ENCODE measurements at regions not wholly inside any gene's neighbourhood (a gene's known extent, or its start where the extent isn't known, plus 50 kb on each side); places are given as distances from the start of the nearest gene placed in this dataset.

DNA sequence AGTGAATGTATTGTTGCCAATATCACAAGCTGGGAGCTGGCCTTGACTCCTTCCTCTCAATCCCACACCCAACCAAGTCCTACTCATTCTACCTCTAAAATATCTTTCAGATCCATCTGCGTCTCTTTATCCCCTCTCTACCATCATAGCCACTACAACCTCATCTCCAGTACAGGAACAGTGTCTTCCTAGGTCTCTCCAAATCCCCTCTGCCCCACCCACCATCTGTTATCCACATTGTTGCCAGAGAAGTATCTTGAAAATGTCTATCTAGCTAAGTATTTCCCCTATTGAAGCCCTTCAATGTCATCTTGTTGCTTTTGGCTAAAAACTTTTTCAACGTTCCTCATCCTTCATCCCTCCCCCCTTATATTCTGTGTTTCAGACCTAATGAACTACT is 244.7 kb downstream of the C12orf75 start:
- Histone ChIP-seq H3K27me3 (ENCODE audit: control insufficient read depth in 2 of 2, insufficient read depth in 2 of 2, low read length in 2 of 2) (no peaks in the 10 kb centered on the region), H3K4me2 (replicated peaks; ENCODE audit: extremely low read depth, low read length, poor library complexity, severe bottlenecking) (no peak overlapping the region), H2AFZ (ENCODE audit: insufficient read depth, low read depth, low read length, poor library complexity, severe bottlenecking) (no peak overlapping the region), H3K4me1 (ENCODE audit: control insufficient read depth in 1 of 2, insufficient read depth in 2 of 2, low read length in 2 of 2) (no peaks in the 10 kb centered on the region), H3K27ac (ENCODE audit: low read depth in 1 of 2, low read length in 2 of 2) (no peak overlapping the region), H3K79me2 (ENCODE audit: insufficient read depth, low read length) (no peaks in the 10 kb centered on the region), H3K4me3 (replicated peaks in 1 of 3; ENCODE audit: low read depth in 2 of 3, low read length in 3 of 3) (no peak overlapping the region), H3K9me3 (replicated peaks in 1 of 2; ENCODE audit: control insufficient read depth in 1 of 2, insufficient read depth in 1 of 2, low read length in 2 of 2) (no peaks in the 10 kb centered on the region), H3K36me3 (replicated peaks in 1 of 2; ENCODE audit: control insufficient read depth in 1 of 2, insufficient read depth in 2 of 2, low read length in 2 of 2) (no peaks in the 10 kb centered on the region), H4K20me1 (ENCODE audit: insufficient read depth, low read length) (no peaks in the 10 kb centered on the region), H3K9ac (ENCODE audit: insufficient read depth, low read length, poor library complexity, severe bottlenecking) (no peak overlapping the region)
- no peak overlapping the region for H3K27ac Mint-ChIP-seq
- WGBS (ENCODE audit: insufficient coverage) = 87% methylated on average over 2 of the region's 2 CpGs
- peaks cover 1 to 6% (median 4%) of the 10 kb centered on the region in 7 donors for H3K9me3 Mint-ChIP-seq
- no peak for DNase-seq
- no peaks in the 10 kb centered on the region for H3K4me1 Mint-ChIP-seq
- H3K27me3 Mint-ChIP-seq (ENCODE audit: low read depth in 3 of 3) = peaks cover 0 to 7% (median 2%) of the 10 kb centered on the region in 3 donors
- H3K36me3 Mint-ChIP-seq = no peaks in the 10 kb centered on the region
- TF ChIP-seq CTCF (IDR thresholded peaks at IDR 0.05) = no peak
- H3K4me3 Mint-ChIP-seq = no peak overlapping the region
- intact Hi-C loops (cut with micrococcal nuclease) = no loop called here

- Histone ChIP-seq H3K9me3 (replicated peaks in 1 of 2; ENCODE audit: control insufficient read depth in 1 of 2, insufficient read depth in 1 of 2, low read length in 2 of 2) (no peaks in the 10 kb centered on the region), H3K79me2 (ENCODE audit: insufficient read depth, low read length) (no peaks in the 10 kb centered on the region), H3K4me3 (replicated peaks in 1 of 3; ENCODE audit: low read depth in 2 of 3, low read length in 3 of 3) (no peak overlapping the region), H3K27ac (ENCODE audit: low read depth in 1 of 2, low read length in 2 of 2) (no peak overlapping the region), H3K27me3 (ENCODE audit: control insufficient read depth in 2 of 2, insufficient read depth in 2 of 2, low read length in 2 of 2) (no peaks in the 10 kb centered on the region), H3K36me3 (replicated peaks in 1 of 2; ENCODE audit: control insufficient read depth in 1 of 2, insufficient read depth in 2 of 2, low read length in 2 of 2) (no peaks in the 10 kb centered on the region), H3K4me2 (replicated peaks; ENCODE audit: extremely low read depth, low read length, poor library complexity, severe bottlenecking) (no peak overlapping the region), H3K4me1 (ENCODE audit: control insufficient read depth in 1 of 2, insufficient read depth in 2 of 2, low read length in 2 of 2) (no peaks in the 10 kb centered on the region), H2AFZ (ENCODE audit: insufficient read depth, low read depth, low read length, poor library complexity, severe bottlenecking) (no peak overlapping the region), H4K20me1 (ENCODE audit: insufficient read depth, low read length) (no peaks in the 10 kb centered on the region), H3K9ac (ENCODE audit: insufficient read depth, low read length, poor library complexity, severe bottlenecking) (no peak overlapping the region)
- H3K36me3 Mint-ChIP-seq = no peaks in the 10 kb centered on the region
- no peak for DNase-seq
- no peak overlapping the region for H3K27ac Mint-ChIP-seq
- 100% methylated on average over 1 of the region's 2 CpGs for WGBS (ENCODE audit: insufficient coverage)
- H3K27me3 Mint-ChIP-seq (ENCODE audit: low read depth in 3 of 3) = peaks cover 0 to 7% (median 2%) of the 10 kb centered on the region in 3 donors
- peaks cover 1 to 7% (median 4%) of the 10 kb centered on the region in 7 donors for H3K9me3 Mint-ChIP-seq
- H3K4me3 Mint-ChIP-seq = no peak overlapping the region
- H3K4me1 Mint-ChIP-seq = no peaks in the 10 kb centered on the region
- TF ChIP-seq CTCF (IDR thresholded peaks at IDR 0.05) = no peak
- intact Hi-C loops (cut with micrococcal nuclease) = no loop called here
Observed at GRCh38 chr12:105576261-105576660, 245.8 kb downstream of the C12orf75 start.
